SW 1271 (cell line): ENCODE measurements at regions not wholly inside any gene's neighbourhood (a gene's known extent, or its start where the extent isn't known, plus 50 kb on each side); places are given as distances from the start of the nearest gene placed in this dataset.
A peak's percentile ranks its signal among the peaks of the same experiment; 100 is the strongest.

ENCODE experiments used
- DNase-seq, 2 experiments: peaks; one replicate each; lab custom pipeline; 2025; lab: John Stamatoyannopoulos, UW

GRCh38 chr14:89015016-89015415 is 190.6 kb downstream of the TTC8 start:
- DNase-seq = peak in 1 of 2 experiments; percentile 8

GRCh38 chr14:89017417-89017816 is 193.0 kb downstream of the TTC8 start:
- no peak for DNase-seq

GRCh38 chr14:89022274-89022673 is 197.8 kb downstream of the TTC8 start:
- DNase-seq = no peak

GRCh38 chr14:89024691-89025090 is 200.2 kb downstream of the TTC8 start:
- no peak for DNase-seq

DNA sequence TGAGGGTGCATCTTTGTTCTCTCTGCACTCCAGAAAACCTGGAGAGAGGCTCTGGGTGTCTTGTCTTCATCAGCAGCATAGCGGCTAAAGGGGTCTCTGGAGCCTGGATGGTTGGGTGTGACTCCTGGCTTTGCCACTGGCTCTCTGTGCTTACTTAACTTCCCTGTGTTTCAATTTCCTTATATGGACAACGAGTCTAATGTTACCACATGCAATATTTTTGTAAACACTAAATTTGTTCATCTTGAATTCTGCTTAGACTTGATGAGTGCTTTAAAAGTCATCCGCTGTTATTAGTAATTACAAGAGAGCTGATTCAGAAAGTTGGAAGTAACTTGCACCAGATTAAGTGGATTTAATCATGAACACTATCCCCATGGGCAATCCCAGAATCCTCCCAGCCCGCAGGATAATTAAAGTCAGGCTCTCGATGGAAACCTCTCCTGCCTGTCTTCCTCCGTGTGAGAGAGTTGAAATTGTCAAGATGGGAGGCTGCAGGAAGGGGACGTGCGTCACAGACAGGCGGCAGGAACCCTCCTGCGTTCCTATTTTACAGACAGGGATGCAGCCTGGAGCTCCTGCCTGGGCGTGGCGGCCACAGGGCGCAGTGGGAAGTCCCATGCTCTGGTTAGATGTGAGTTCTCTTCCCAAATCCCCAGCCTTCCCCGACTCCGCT is 201.2 kb downstream of the TTC8 start:
- no peak for DNase-seq

- peak in 1 of 2 experiments; percentile 26 for DNase-seq
Measured at GRCh38 chr14:89027097-89027740, 202.8 kb downstream of the TTC8 start.

DNA sequence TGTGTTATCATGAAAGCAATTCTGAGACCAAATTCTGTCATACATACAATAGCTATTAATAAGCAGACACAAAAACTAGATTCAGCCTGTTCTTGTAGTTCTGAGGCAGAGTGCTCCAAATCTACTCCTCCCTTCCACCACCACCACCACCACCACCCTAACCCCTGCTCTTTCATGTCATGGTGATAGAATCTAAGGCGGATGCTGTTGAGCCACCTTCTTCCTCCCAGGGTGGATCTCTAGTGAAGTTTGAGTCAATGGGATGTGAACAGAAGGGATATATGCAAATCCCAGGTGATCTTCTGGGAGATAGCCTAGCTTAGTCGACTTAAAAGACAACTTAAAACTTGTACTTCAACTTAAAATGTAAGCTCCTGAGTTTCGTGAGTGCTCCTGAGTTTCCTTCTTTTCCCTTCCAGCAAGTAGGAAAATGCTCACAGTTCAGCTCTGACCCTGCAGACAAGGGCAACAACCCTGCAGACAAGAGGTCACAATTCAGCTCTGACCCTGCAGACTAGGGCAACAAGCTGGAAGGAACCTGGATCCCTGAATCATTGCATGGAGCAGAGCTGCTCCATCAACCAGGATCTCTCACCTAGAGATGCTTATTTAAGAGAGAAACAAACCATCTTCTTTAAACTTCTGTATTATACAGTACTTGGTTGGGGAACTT is 204.1 kb downstream of the TTC8 start:
- DNase-seq = no peak

DNA sequence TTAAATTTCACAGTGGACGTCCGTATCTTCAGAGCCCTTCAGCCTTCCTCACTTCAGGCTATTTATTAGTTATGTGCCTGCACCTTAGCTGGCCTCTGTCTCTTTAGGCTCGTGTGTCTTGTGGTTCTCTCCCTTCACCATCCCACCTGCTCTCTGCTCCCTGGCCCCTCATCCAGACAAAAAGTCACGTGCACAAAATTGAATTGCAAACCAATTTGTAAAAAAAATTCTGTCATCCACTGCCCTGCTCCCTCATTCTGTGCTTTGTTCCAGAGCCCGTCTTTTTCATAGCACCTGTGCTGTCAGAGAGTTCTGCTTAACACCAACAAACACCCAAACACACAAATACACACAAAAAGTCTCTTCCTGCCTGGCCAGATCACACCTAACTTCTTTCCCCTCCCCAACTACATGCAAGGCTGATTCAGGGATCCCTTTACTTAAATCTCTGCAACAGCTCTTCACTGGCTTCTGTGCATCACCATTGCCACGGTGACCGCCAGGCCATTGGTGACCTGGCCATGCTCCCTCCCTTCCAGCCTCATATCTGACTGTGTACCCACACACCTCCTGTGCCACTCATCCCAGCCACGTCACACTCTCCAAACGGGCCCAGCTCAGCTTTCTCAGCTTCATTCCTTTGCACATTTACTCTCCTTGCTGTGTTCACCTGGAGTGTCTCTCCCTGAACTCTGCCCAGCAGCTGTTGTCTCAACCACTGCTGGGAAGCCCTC is 205.7 kb downstream of the TTC8 start:
- DNase-seq = no peak

DNA sequence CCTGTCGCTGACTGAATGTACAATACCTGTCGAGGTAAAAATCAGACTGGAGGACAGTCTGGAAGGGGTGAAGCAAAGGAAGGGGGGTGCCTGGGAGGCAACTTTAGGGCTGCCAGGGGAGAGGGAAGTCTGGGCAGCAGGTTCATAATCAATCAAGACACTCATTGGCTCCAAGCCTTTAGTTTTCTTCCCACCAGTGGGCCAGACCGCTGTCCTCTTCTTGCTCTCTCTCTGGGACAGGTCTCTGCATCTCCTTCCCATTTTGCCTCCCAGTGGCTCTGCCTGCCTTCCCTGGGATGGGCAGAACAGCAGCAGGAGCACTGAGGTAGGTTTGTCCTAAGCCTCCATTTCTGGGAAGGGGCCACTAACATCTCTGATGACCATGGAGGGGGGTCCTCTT is 206.5 kb downstream of the TTC8 start:
- DNase-seq = no peak

DNA sequence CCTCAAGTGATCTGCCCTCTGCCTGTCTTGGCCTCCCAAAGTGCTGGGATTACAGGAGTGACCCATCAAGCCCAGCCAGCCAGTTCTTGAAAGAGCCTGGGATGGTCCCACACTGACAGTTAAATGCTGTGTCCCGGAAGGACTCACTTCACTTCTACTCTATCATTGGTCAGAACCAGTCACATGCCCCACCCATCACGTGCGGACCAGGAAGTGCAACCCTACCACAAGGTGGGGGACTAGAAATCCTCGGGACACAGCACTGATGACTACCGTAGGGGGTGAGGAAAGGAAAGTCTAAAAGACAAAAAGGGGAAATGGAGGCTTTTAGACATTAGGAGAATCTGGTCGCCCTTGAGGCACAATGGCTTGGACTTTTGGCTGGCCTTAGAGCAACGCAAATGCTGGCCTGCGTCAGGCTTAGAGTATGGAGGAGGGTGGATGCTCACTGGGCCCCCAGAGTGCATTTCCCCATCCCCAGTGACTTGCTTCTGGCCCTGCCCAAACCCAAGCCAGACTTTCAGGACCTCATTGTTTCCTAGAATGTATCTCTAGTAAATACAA is 207.7 kb downstream of the TTC8 start:
- DNase-seq = no peak

- DNase-seq = no peak
Measured at GRCh38 chr14:89033756-89034155, 209.3 kb downstream of the TTC8 start.

- no peak for DNase-seq
Measured at GRCh38 chr14:89036371-89036770, 211.9 kb downstream of the TTC8 start.

GRCh38 chr14:89037065-89037464 is 212.6 kb downstream of the TTC8 start:
- DNase-seq = no peak

DNA sequence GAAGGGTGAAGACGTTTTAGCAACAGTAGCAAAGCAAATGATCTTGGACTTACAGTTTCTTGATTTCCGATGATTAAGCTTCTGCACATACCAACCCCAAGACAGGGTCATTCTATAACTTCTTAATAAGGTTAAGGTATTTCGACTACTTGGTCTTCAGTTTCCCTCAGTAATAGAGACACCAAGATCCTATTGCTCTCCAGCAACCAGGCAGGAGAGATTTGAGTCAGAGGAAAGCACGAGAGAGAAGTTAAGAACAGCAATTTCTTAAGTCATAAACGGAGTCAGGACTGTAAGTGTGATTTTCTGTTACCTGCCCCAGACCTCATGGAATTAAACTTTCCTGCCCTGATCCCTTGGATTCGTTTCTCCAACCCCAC is 215.6 kb downstream of the TTC8 start:
- DNase-seq = no peak

- DNase-seq = peak; percentile 59 to 83
Measured at GRCh38 chr14:89040460-89041256, 216.2 kb downstream of the TTC8 start.

DNA sequence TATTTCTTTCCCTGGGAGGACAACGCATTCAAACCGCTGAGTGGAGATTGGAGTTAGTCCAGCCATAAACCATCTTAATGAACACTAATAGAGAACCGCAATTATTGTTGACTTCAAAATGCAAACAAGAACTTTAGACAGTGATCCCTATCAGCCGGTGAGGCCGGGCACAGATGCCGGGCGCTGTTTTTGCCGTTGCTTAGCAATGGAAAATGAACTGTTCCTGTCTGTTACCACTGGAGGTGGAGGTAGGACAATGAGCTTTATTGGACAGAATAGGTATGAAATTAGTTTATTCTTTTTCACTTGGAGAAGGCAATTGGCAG is 216.8 kb downstream of the TTC8 start:
- no peak for DNase-seq

GRCh38 chr14:89042021-89042420 is 217.6 kb downstream of the TTC8 start:
- DNase-seq = no peak

- no peak for DNase-seq
Measured at GRCh38 chr14:89053303-89053702, 228.9 kb downstream of the TTC8 start.

DNA sequence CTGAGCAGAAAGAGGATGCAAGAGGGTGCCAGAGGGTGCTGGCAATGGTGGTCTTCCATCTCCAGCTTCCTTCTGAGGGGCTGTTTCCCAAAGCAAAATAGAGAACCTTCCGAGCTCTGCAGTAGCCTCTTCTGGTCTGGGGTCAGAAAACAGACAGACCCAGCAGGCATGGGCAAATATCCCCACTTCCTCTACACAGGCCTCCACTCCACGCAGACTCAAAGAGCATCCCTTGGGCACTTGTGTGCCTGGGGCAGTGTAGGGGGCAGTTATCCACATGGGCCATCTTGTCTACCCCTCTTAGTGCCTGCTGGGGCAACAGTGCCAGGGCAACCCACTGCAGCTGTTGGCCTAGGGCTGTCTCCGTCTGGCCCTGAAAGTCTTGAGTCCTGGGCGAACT is 231.9 kb downstream of the TTC8 start:
- no peak for DNase-seq

DNA sequence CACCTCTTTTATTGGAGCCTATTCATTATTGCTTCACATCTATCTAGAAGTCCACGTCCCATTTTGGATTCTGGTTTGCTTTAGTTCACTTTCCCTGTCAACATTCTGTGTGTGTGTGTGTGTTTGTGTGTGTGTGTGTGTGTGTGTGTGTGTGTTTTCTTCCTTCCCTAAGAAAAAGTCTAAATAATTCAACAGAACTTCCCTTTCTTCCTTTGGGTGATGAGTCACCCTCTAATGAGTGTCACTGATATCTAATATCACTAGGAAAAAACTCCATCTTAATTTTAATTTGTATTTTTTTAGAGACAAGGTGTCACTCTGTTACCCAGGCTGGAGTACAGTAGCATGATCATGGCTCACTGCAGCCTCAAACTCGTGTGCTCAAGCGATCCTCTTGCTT is 234.2 kb downstream of the TTC8 start:
- DNase-seq = no peak

- no peak for DNase-seq
Measured at GRCh38 chr14:89060191-89060590, 235.7 kb downstream of the TTC8 start.

DNA sequence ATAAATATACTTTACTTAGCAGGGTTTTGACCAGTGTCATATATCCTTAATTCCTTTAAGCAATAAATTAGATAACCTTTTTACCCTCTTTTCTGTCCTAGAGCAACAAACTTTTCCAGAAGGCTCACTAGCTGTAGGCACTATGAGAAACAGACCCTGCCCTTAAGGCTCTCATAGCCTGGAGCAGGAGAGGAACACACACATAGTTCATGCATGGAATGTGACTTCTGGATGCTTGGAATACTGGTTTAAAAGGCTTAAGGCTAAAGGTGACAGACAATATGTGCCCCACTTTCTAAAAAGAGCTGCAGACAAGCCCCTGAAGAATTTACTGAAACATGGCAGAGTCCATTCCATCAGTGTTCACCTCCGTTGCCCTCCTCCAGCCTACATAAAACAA is 237.2 kb downstream of the TTC8 start:
- DNase-seq = no peak
